ENCODE measurements at regions not wholly inside any gene's neighbourhood (a gene's known extent, or its start where the extent isn't known, plus 50 kb on each side); places are given as distances from the start of the nearest gene placed in this dataset.

DNA sequence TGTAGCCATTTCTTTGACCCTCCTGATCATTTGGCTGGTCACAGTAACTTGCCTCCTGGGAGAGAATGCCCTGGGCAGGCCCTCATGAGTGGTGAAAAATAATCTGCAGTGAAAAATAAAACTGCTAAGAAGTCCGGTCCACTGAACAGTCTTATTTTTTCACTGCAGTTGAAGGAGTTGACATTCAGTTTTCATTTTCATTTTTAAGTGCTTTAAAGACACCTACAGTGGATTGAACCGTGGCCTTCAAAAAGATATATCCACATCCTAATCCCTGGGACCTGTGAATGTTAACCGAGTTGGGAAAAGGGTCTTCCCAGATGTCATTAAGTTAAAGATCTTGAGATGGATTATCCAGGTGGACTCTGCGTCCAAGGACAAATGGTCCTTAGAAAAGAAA lies 153.6 kb upstream of the GRK3 start:
- TF ChIP-seq YY1 (IDR thresholded peaks at IDR 0.05; ENCODE audit: extremely low read depth, insufficient replicate concordance, low read depth, low read length) (no peak), REST (IDR thresholded peaks at IDR 0.05; ENCODE audit: low read depth) (no peak), RAD21 (IDR thresholded peaks at IDR 0.05; ENCODE audit: low read depth) (no peak)
- TF ChIP-seq, protein P1, sequence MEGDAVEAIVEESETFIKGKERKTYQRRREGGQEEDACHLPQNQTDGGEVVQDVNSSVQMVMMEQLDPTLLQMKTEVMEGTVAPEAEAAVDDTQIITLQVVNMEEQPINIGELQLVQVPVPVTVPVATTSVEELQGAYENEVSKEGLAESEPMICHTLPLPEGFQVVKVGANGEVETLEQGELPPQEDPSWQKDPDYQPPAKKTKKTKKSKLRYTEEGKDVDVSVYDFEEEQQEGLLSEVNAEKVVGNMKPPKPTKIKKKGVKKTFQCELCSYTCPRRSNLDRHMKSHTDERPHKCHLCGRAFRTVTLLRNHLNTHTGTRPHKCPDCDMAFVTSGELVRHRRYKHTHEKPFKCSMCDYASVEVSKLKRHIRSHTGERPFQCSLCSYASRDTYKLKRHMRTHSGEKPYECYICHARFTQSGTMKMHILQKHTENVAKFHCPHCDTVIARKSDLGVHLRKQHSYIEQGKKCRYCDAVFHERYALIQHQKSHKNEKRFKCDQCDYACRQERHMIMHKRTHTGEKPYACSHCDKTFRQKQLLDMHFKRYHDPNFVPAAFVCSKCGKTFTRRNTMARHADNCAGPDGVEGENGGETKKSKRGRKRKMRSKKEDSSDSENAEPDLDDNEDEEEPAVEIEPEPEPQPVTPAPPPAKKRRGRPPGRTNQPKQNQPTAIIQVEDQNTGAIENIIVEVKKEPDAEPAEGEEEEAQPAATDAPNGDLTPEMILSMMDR (IDR thresholded peaks at IDR 0.05 in 2 of 3, conservative IDR thresholded peaks at IDR 0.05 in 1 of 3; ENCODE audit: borderline replicate concordance in 1 of 3, insufficient read depth in 1 of 3, low read depth in 2 of 3, low read length in 2 of 3), result no peak
